NCI-H526 treated with DMSO at 0.1 percent for 48 hours (cell line): ENCODE measurements at regions not wholly inside any gene's neighbourhood (a gene's known extent, or its start where the extent isn't known, plus 50 kb on each side); places are given as distances from the start of the nearest gene placed in this dataset.
"Not testable (repeated sequence)": the region's sequence is repeated elsewhere in the genome, so short reads cannot be mapped to it uniquely, and the experiment has no call there.

Source experiments
- DNase-seq: peaks from one replicate; lab custom pipeline; 2025; lab: John Stamatoyannopoulos, UW

GRCh38 chr10:105729428-105729827 lies 1088.3 kb downstream of the SORCS3 start:
- no peak for DNase-seq

GRCh38 chr10:105727586-105727985 lies 1086.5 kb downstream of the SORCS3 start:
- DNase-seq: not testable (repeated sequence)

- no peak for DNase-seq
Observed at GRCh38 chr10:105727131-105727530, 1086.0 kb downstream of the SORCS3 start.

GRCh38 chr10:105726149-105726548 lies 1085.1 kb downstream of the SORCS3 start:
- no peak for DNase-seq

GRCh38 chr10:105725007-105725406 lies 1083.9 kb downstream of the SORCS3 start:
- no peak for DNase-seq

- no peak for DNase-seq
Observed at GRCh38 chr10:105718207-105718995, 1077.3 kb downstream of the SORCS3 start.

GRCh38 chr10:105714728-105715127 lies 1073.6 kb downstream of the SORCS3 start:
- no peak for DNase-seq

- DNase-seq: no peak
Observed at GRCh38 chr10:105707603-105708002, 1066.5 kb downstream of the SORCS3 start.

- no peak for DNase-seq
Observed at GRCh38 chr10:105706281-105707026, 1065.4 kb downstream of the SORCS3 start.

GRCh38 chr10:105702211-105702610 lies 1061.1 kb downstream of the SORCS3 start:
- DNase-seq: no peak

- no peak for DNase-seq
Observed at GRCh38 chr10:105700218-105700617, 1059.1 kb downstream of the SORCS3 start.

GRCh38 chr10:105699504-105699903 lies 1058.4 kb downstream of the SORCS3 start:
- no peak for DNase-seq

- DNase-seq: no peak
Observed at GRCh38 chr10:105698592-105698991, 1057.5 kb downstream of the SORCS3 start.

GRCh38 chr10:105697290-105697780 lies 1056.2 kb downstream of the SORCS3 start:
- no peak for DNase-seq

GRCh38 chr10:105691811-105692210 lies 1050.7 kb downstream of the SORCS3 start:
- DNase-seq: no peak

- DNase-seq: no peak
Observed at GRCh38 chr10:105682911-105683310, 1041.8 kb downstream of the SORCS3 start.

- no peak for DNase-seq
Observed at GRCh38 chr10:105681051-105681450, 1040.0 kb downstream of the SORCS3 start.

GRCh38 chr10:105679781-105680180 lies 1038.7 kb downstream of the SORCS3 start:
- DNase-seq: no peak

GRCh38 chr10:105675333-105675732 lies 1034.2 kb downstream of the SORCS3 start:
- no peak for DNase-seq

GRCh38 chr10:105674448-105674847 lies 1033.4 kb downstream of the SORCS3 start:
- no peak for DNase-seq

GRCh38 chr10:105658696-105659095 lies 1017.6 kb downstream of the SORCS3 start:
- no peak for DNase-seq

- no peak for DNase-seq
Observed at GRCh38 chr10:105656856-105657255, 1015.8 kb downstream of the SORCS3 start.

GRCh38 chr10:105650306-105650705 lies 1009.2 kb downstream of the SORCS3 start:
- no peak for DNase-seq
